CD4-positive, alpha-beta memory T cell (primary cell): ENCODE measurements at regions not wholly inside any gene's neighbourhood (a gene's known extent, or its start where the extent isn't known, plus 50 kb on each side); places are given as distances from the start of the nearest gene placed in this dataset.
"Not testable (repeated sequence)": the region's sequence is repeated elsewhere in the genome, so short reads cannot be mapped to it uniquely, and the experiment has no call there.

Experiments
- CTCF ChIA-PET: fragments of 350-600 bp; sonication (Branson Sonifier 250); formaldehyde crosslinking; loops from one replicate; lab custom pipeline; 2021; ENCODE audit warnings: inconsistent platforms; ENCODE audit not compliant: partially characterized antibody; lab: Charles Lee
- POLR2A ChIA-PET: fragments of 350-600 bp; sonication (Branson Sonifier 250); formaldehyde crosslinking; loops from one replicate; lab custom pipeline; 2021; ENCODE audit not compliant: partially characterized antibody; lab: Charles Lee
- DNase-seq, 5 donors: peaks; one replicate each; pipeline versions ENCODE4 v3.0.0 to v3.0.0-alpha.2; 2020 to 2022; ENCODE audit warnings: mixed read lengths in 1 of 5
- H3K27ac ChIP-seq: one replicate; pipeline ENCODE4 v1.7.0; 2013; ENCODE audit warnings: low read depth, low read length
- H3K27me3 ChIP-seq: 2 replicates; pipeline ENCODE4 v1.7.0; 2013; ENCODE audit warnings: mild to moderate bottlenecking, low read length, moderate library complexity; ENCODE audit not compliant: insufficient read depth
- H3K36me3 ChIP-seq: 2 replicates; pipeline ENCODE4 v1.7.0; 2013; ENCODE audit warnings: mild to moderate bottlenecking, low read length, moderate library complexity; ENCODE audit not compliant: insufficient read depth
- H3K4me1 ChIP-seq: 2 replicates; pipeline ENCODE4 v1.7.0; 2013; ENCODE audit warnings: mild to moderate bottlenecking, low read length, moderate library complexity; ENCODE audit not compliant: insufficient read depth
- H3K4me3 ChIP-seq, 2 donors: one replicate each; pipeline ENCODE4 v1.7.0; 2013; ENCODE audit warnings: low read length in 2 of 2, mild to moderate bottlenecking in 1 of 2
- H3K9me3 ChIP-seq, 2 donors: one replicate each; pipeline ENCODE4 v1.7.0; 2013; ENCODE audit warnings: low read length in 2 of 2, control low read depth in 1 of 2; ENCODE audit not compliant: control insufficient read depth in 1 of 2
- H3K27ac Mint-ChIP-seq, 7 donors: one replicate each; pipeline ENCODE4 v1.8.0; 2020 to 2021; ENCODE audit warnings: mixed read lengths in 7 of 7, mild to moderate bottlenecking in 6 of 7, inconsistent platforms in 3 of 7, moderate library complexity in 3 of 7
- H3K27me3 Mint-ChIP-seq, 2 donors: one replicate each; pipeline ENCODE4 v1.8.0; 2020 to 2021; ENCODE audit warnings: mixed read lengths in 2 of 2
- H3K36me3 Mint-ChIP-seq, 2 donors: one replicate each; pipeline ENCODE4 v1.8.0; 2020 to 2021; ENCODE audit warnings: mixed read lengths in 2 of 2, inconsistent platforms in 1 of 2, mild to moderate bottlenecking in 1 of 2
- H3K4me1 Mint-ChIP-seq, 4 donors: one replicate each; pipeline ENCODE4 v1.8.0; 2020 to 2021; ENCODE audit warnings: mixed read lengths in 4 of 4, mild to moderate bottlenecking in 1 of 4
- H3K4me3 Mint-ChIP-seq, 8 donors: one replicate each; pipeline ENCODE4 v1.8.0; 2020 to 2021; ENCODE audit warnings: mixed read lengths in 8 of 8, mild to moderate bottlenecking in 7 of 8, moderate library complexity in 6 of 8, inconsistent platforms in 3 of 8
- H3K9me3 Mint-ChIP-seq, 8 donors: one replicate each; pipeline ENCODE4 v1.8.0; 2020 to 2021; ENCODE audit warnings: mixed read lengths in 8 of 8, mild to moderate bottlenecking in 5 of 8, inconsistent platforms in 3 of 8, moderate library complexity in 1 of 8
- intact Hi-C: fragments of 100-400 bp; cut with micrococcal nuclease; formaldehyde crosslinking; loops from one replicate; pipeline ENCODE4 v1.15.1; 2023

GRCh38 chr4:169898095-169898494 is 128.1 kb downstream of the MFAP3L start:
- Mint-ChIP-seq H3K27me3 (peaks cover 5 to 10% of the 10 kb centered on the region in 2 donors), H3K27ac (no peak overlapping the region), H3K4me1 (no peaks in the 10 kb centered on the region), H3K4me3 (no peak overlapping the region), H3K36me3 (no peaks in the 10 kb centered on the region), H3K9me3 (no peaks in the 10 kb centered on the region)
- intact Hi-C loops: no loop called here
- Histone ChIP-seq H3K27ac (no peak overlapping the region), H3K4me1 (no peaks in the 10 kb centered on the region), H3K4me3 (no peak overlapping the region), H3K27me3 (no peaks in the 10 kb centered on the region), H3K9me3 (no peaks in the 10 kb centered on the region), H3K36me3 (no peaks in the 10 kb centered on the region)
- ChIA-PET POLR2A (interaction anchor here (0.7 kb wide), 1 partner anchor 1516 kb away, joined by 3 read pairs; no protein-coding TSS in a partner anchor), CTCF (no interaction called here)
- DNase-seq: no peak

DNA sequence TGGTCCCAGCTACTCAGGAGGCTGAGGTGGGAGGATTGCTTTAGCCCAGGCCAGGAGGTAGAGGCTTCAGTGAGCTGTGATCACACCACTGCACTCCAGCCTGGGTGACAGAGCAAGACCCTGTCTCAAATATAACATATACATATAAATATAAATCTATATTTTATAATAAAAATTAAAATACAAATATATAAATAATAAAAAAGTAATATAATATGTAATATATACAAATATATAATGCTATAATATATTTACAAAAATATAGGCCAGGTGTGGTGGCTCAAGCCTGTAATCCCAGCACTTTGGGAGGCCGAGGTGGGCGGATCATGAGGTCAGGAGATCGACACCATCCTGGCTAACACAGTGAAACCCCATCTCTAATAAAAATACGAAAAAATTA is 131.4 kb downstream of the MFAP3L start:
- H3K27ac Mint-ChIP-seq: not testable (repeated sequence)

GRCh38 chr4:169885893-169886292 is 128.1 kb upstream of the HPF1 start:
- Histone ChIP-seq H3K4me3 (no peak overlapping the region), H3K36me3 (no peaks in the 10 kb centered on the region), H3K27ac (no peak overlapping the region), H3K27me3 (no peaks in the 10 kb centered on the region), H3K9me3 (no peaks in the 10 kb centered on the region), H3K4me1 (no peaks in the 10 kb centered on the region)
- DNase-seq: no peak
- Mint-ChIP-seq H3K27ac (no peak overlapping the region), H3K4me1 (no peaks in the 10 kb centered on the region), H3K4me3 (no peak overlapping the region), H3K36me3 (no peaks in the 10 kb centered on the region), H3K27me3 (peaks cover 3 to 6% of the 10 kb centered on the region in 2 donors), H3K9me3 (peaks cover 0 to 17% (median 4%) of the 10 kb centered on the region in 8 donors)
- CTCF ChIA-PET: no interaction called here
- POLR2A ChIA-PET: no interaction called here
- intact Hi-C loops: no loop called here

More for the DNA sequence above, 131.4 kb downstream of the MFAP3L start:
- H3K9me3 Mint-ChIP-seq, H3K27me3 ChIP-seq, H3K4me3 ChIP-seq, H3K27me3 Mint-ChIP-seq, H3K4me1 ChIP-seq, CTCF ChIA-PET, H3K4me1 Mint-ChIP-seq, H3K4me3 Mint-ChIP-seq, H3K36me3 ChIP-seq, intact Hi-C loops, H3K9me3 ChIP-seq, DNase-seq, H3K27ac ChIP-seq, H3K36me3 Mint-ChIP-seq, POLR2A ChIA-PET: not testable (repeated sequence)

- no peak for DNase-seq
- Histone ChIP-seq H3K4me1 (no peaks in the 10 kb centered on the region), H3K27me3 (no peaks in the 10 kb centered on the region), H3K36me3 (no peaks in the 10 kb centered on the region), H3K9me3 (no peaks in the 10 kb centered on the region), H3K4me3 (no peak overlapping the region), H3K27ac (no peak overlapping the region)
- no peaks in the 10 kb centered on the region for H3K36me3 Mint-ChIP-seq
- ChIA-PET POLR2A (no interaction called here), CTCF (no interaction called here)
- intact Hi-C loops: no loop called here
- H3K27me3 Mint-ChIP-seq: peaks cover 8% of the 10 kb centered on the region in 2 donors
- H3K4me3 Mint-ChIP-seq: no peak overlapping the region
- no peaks in the 10 kb centered on the region for H3K4me1 Mint-ChIP-seq
- peaks cover 0 to 6% (median 0%) of the 10 kb centered on the region in 8 donors for H3K9me3 Mint-ChIP-seq
- H3K27ac Mint-ChIP-seq: no peak overlapping the region
Observed at GRCh38 chr4:169881769-169882168, 124.0 kb upstream of the HPF1 start.

DNA sequence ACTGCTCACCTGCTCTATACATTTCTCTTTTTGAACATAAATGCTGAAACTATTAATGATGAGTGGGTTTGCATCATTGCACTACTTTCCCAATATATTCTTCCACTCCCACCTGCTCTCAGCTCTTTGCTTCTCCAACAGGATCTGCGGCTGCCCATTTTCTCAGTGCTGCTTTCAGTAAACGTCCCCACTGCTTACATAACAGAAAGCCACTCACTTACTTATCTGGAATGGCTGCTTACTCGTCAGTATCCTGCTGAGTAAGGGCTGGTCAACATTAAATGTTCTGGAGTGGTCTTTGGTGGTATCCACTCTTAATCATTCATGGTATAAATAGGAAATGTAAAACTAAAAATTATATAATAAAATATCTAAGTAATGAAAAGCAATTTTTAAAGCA is 112.8 kb upstream of the HPF1 start:
- no peak overlapping the region for H3K4me3 ChIP-seq
- Mint-ChIP-seq H3K36me3 (no peaks in the 10 kb centered on the region), H3K9me3 (no peaks in the 10 kb centered on the region), H3K4me3 (no peak overlapping the region), H3K27ac (no peak overlapping the region), H3K27me3 (peaks cover 5 to 16% of the 10 kb centered on the region in 2 donors), H3K4me1 (peaks cover 0 to 1% (median 0%) of the 10 kb centered on the region in 4 donors)
- intact Hi-C loops: no loop called here
- no peak for DNase-seq
- H3K4me1 ChIP-seq: no peaks in the 10 kb centered on the region
- ChIA-PET POLR2A (no interaction called here), CTCF (interaction anchor here (1.6 kb wide), 1 partner anchor 27 kb away, joined by 3 read pairs; no protein-coding TSS in a partner anchor)
- no peaks in the 10 kb centered on the region for H3K9me3 ChIP-seq
- H3K36me3 ChIP-seq: no peaks in the 10 kb centered on the region
- no peaks in the 10 kb centered on the region for H3K27me3 ChIP-seq
- H3K27ac ChIP-seq: no peak overlapping the region

DNA sequence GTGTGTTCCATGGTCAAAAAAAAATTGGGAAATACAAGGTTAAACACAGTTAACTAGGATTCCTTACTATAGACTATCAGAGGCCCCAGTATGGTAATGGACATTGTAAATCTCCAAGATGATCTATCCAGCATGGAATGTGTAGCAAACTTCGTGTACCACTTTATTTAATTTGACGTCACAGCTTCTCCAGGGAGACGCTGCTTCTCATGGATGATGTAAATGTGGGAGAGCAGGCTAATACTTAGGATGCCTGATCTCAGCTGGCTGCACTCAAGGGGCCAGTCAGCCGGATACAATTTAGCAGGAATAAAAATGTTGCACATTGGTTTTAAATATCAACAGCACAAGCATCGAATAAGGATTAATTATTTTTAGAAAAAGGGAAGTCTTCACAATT is 111.7 kb upstream of the HPF1 start:
- H3K36me3 Mint-ChIP-seq: no peaks in the 10 kb centered on the region
- no peaks in the 10 kb centered on the region for H3K36me3 ChIP-seq
- H3K27ac Mint-ChIP-seq: no peak overlapping the region
- peaks cover 0 to 1% (median 0%) of the 10 kb centered on the region in 4 donors for H3K4me1 Mint-ChIP-seq
- H3K4me3 Mint-ChIP-seq: no peak overlapping the region
- ChIA-PET POLR2A (no interaction called here), CTCF (no interaction called here)
- no peaks in the 10 kb centered on the region for H3K4me1 ChIP-seq
- H3K9me3 Mint-ChIP-seq: no peaks in the 10 kb centered on the region
- H3K27me3 Mint-ChIP-seq: peaks cover 7 to 16% of the 10 kb centered on the region in 2 donors
- no peak for DNase-seq
- no peaks in the 10 kb centered on the region for H3K9me3 ChIP-seq
- H3K27me3 ChIP-seq: no peaks in the 10 kb centered on the region
- H3K27ac ChIP-seq: no peak overlapping the region
- intact Hi-C loops: no loop called here
- no peak overlapping the region for H3K4me3 ChIP-seq

DNA sequence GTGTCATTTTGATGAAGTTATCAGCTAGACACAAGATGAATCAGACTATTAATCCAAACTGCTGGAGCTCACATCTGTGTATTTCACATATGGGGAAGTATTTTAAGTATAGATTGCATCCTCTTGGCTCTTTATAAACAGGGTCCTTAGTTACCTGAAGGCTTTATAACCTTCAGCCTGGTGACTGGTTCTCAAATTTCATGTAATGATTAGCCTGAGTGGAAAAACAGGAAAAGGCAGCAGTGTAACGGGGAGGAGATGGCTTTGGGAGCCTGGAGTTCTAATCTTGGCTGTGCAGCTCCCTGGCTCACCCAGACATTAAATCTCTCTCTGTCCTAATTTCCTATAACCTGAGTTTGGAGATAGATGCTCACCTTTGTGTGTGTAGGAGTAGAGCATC is 103.8 kb upstream of the HPF1 start:
- no peaks in the 10 kb centered on the region for H3K36me3 ChIP-seq
- H3K27me3 ChIP-seq: no peaks in the 10 kb centered on the region
- Mint-ChIP-seq H3K9me3 (no peaks in the 10 kb centered on the region), H3K4me1 (no peaks in the 10 kb centered on the region), H3K27me3 (peaks cover 0 to 5% of the 10 kb centered on the region in 2 donors), H3K27ac (no peak overlapping the region), H3K4me3 (no peak overlapping the region), H3K36me3 (no peaks in the 10 kb centered on the region)
- POLR2A ChIA-PET: no interaction called here
- DNase-seq: no peak
- CTCF ChIA-PET: interaction anchor here (1.4 kb wide), 1 partner anchor 10 kb away, joined by 3 read pairs; no protein-coding TSS in a partner anchor
- intact Hi-C loops: no loop called here
- no peak overlapping the region for H3K27ac ChIP-seq
- no peaks in the 10 kb centered on the region for H3K9me3 ChIP-seq
- H3K4me3 ChIP-seq: no peak overlapping the region
- H3K4me1 ChIP-seq: no peaks in the 10 kb centered on the region
